ENCODE measurements at regions not wholly inside any gene's neighbourhood (a gene's known extent, or its start where the extent isn't known, plus 50 kb on each side); places are given as distances from the start of the nearest gene placed in this dataset.

- Mint-ChIP-seq H3K4me1 (no peaks in the 10 kb centered on the region), H3K36me3 (no peaks in the 10 kb centered on the region), H3K9me3 (peaks cover 6 to 27% (median 19%) of the 10 kb centered on the region in 3 donors), H3K4me3 (no peak overlapping the region), H3K27ac (no peak overlapping the region), H3K27me3 (no peaks in the 10 kb centered on the region)
- Histone ChIP-seq H3K4me3 (ENCODE audit: control insufficient read depth in 1 of 2, extremely low read depth in 1 of 2, low read length in 1 of 2) (no peak overlapping the region), H3K27me3 (replicated peaks in 1 of 2; ENCODE audit: control insufficient read depth in 2 of 2, extremely low read depth in 1 of 2, insufficient read depth in 2 of 2, low read length in 1 of 2) (no peaks in the 10 kb centered on the region), H3K4me1 (ENCODE audit: control insufficient read depth in 1 of 2, extremely low read depth in 1 of 2, insufficient read depth in 2 of 2, low read length in 2 of 2) (no peaks in the 10 kb centered on the region), H3K9me3 (no peaks in the 10 kb centered on the region), H3K36me3 (ENCODE audit: control insufficient read depth in 2 of 2, extremely low read depth in 1 of 2, insufficient read depth in 1 of 2, low read length in 1 of 2) (no peaks in the 10 kb centered on the region), H3K27ac (ENCODE audit: low read length) (no peak overlapping the region)
- DNase-seq (no peak), ATAC-seq (replicated peaks in 1 of 4) (no peak)
- POLR2A ChIA-PET: no interaction called here
- CTCF ChIA-PET: no interaction called here
Observed at GRCh38 chr11:29584342-29584741, 432.5 kb downstream of the KCNA4 start.

- DNase-seq (no peak), ATAC-seq (replicated peaks in 1 of 4) (no peak)
- Mint-ChIP-seq H3K4me3 (no peak overlapping the region), H3K36me3 (no peaks in the 10 kb centered on the region), H3K27ac (no peak overlapping the region), H3K27me3 (no peaks in the 10 kb centered on the region), H3K9me3 (peaks cover 14 to 31% (median 23%) of the 10 kb centered on the region in 3 donors), H3K4me1 (no peaks in the 10 kb centered on the region)
- Histone ChIP-seq H3K36me3 (ENCODE audit: control insufficient read depth in 2 of 2, extremely low read depth in 1 of 2, insufficient read depth in 1 of 2, low read length in 1 of 2) (no peaks in the 10 kb centered on the region), H3K9me3 (no peaks in the 10 kb centered on the region), H3K27ac (ENCODE audit: low read length) (no peak overlapping the region), H3K4me1 (ENCODE audit: control insufficient read depth in 1 of 2, extremely low read depth in 1 of 2, insufficient read depth in 2 of 2, low read length in 2 of 2) (no peaks in the 10 kb centered on the region), H3K27me3 (replicated peaks in 1 of 2; ENCODE audit: control insufficient read depth in 2 of 2, extremely low read depth in 1 of 2, insufficient read depth in 2 of 2, low read length in 1 of 2) (no peaks in the 10 kb centered on the region), H3K4me3 (ENCODE audit: control insufficient read depth in 1 of 2, extremely low read depth in 1 of 2, low read length in 1 of 2) (no peak overlapping the region)
- ChIA-PET POLR2A (no interaction called here), CTCF (no interaction called here)
- no CpG with 5 or more reads among the region's 2 CpGs for WGBS (ENCODE audit: insufficient coverage)
Observed at GRCh38 chr11:29578806-29579205, 438.0 kb downstream of the KCNA4 start.

DNA sequence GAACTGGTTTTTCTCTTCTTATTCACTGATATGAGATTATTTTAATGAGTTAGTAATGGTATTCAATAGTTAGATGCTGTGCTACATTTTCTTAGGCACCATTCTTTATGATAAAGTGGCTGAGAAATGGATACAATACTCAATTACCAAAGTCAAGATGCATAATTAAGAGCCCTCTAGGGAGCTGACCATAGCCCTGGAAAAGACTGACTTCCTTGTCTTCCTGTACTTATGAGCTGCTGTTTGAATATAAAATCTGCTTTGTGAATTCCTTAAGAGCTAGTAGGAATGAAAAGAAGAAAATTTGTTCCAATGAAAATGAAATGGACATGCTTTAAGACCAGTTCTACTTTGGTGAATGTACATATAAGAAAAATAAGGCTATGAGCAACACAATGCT is 452.3 kb downstream of the KCNA4 start:
- Mint-ChIP-seq H3K4me3 (no peak overlapping the region), H3K36me3 (no peaks in the 10 kb centered on the region), H3K9me3 (peaks cover 11 to 30% (median 14%) of the 10 kb centered on the region in 3 donors), H3K4me1 (no peaks in the 10 kb centered on the region), H3K27me3 (no peaks in the 10 kb centered on the region), H3K27ac (no peak overlapping the region)
- CTCF ChIA-PET: no interaction called here
- ATAC-seq (replicated peaks in 1 of 4) (no peak), DNase-seq (no peak)
- Histone ChIP-seq H3K36me3 (ENCODE audit: control insufficient read depth in 2 of 2, extremely low read depth in 1 of 2, insufficient read depth in 1 of 2, low read length in 1 of 2) (no peaks in the 10 kb centered on the region), H3K27ac (ENCODE audit: low read length) (no peak overlapping the region), H3K4me3 (ENCODE audit: control insufficient read depth in 1 of 2, extremely low read depth in 1 of 2, low read length in 1 of 2) (no peak overlapping the region), H3K27me3 (replicated peaks in 1 of 2; ENCODE audit: control insufficient read depth in 2 of 2, extremely low read depth in 1 of 2, insufficient read depth in 2 of 2, low read length in 1 of 2) (no peaks in the 10 kb centered on the region), H3K4me1 (ENCODE audit: control insufficient read depth in 1 of 2, extremely low read depth in 1 of 2, insufficient read depth in 2 of 2, low read length in 2 of 2) (no peaks in the 10 kb centered on the region), H3K9me3 (no peaks in the 10 kb centered on the region)
- POLR2A ChIA-PET: no interaction called here

- CTCF ChIA-PET: no interaction called here
- Histone ChIP-seq H3K36me3 (ENCODE audit: control insufficient read depth in 2 of 2, extremely low read depth in 1 of 2, insufficient read depth in 1 of 2, low read length in 1 of 2) (no peaks in the 10 kb centered on the region), H3K27me3 (replicated peaks in 1 of 2; ENCODE audit: control insufficient read depth in 2 of 2, extremely low read depth in 1 of 2, insufficient read depth in 2 of 2, low read length in 1 of 2) (no peaks in the 10 kb centered on the region), H3K4me3 (ENCODE audit: control insufficient read depth in 1 of 2, extremely low read depth in 1 of 2, low read length in 1 of 2) (no peak overlapping the region), H3K27ac (ENCODE audit: low read length) (no peak overlapping the region), H3K4me1 (ENCODE audit: control insufficient read depth in 1 of 2, extremely low read depth in 1 of 2, insufficient read depth in 2 of 2, low read length in 2 of 2) (no peaks in the 10 kb centered on the region), H3K9me3 (no peaks in the 10 kb centered on the region)
- no CpG with 5 or more reads among the region's 3 CpGs for WGBS (ENCODE audit: insufficient coverage)
- H3K9me3 Mint-ChIP-seq: peaks cover 6 to 33% (median 10%) of the 10 kb centered on the region in 3 donors
- H3K27ac Mint-ChIP-seq: no peak overlapping the region
- no peak overlapping the region for H3K4me3 Mint-ChIP-seq
- POLR2A ChIA-PET: no interaction called here
- H3K27me3 Mint-ChIP-seq: no peaks in the 10 kb centered on the region
- no peak for ATAC-seq (replicated peaks in 1 of 4)
- H3K4me1 Mint-ChIP-seq: no peaks in the 10 kb centered on the region
- DNase-seq: no peak
- H3K36me3 Mint-ChIP-seq: no peaks in the 10 kb centered on the region
Observed at GRCh38 chr11:29562183-29562582, 454.6 kb downstream of the KCNA4 start.

GRCh38 chr11:29553990-29554389 is 462.8 kb downstream of the KCNA4 start:
- no peak overlapping the region for H3K27ac ChIP-seq (ENCODE audit: low read length)
- no peak overlapping the region for H3K4me3 Mint-ChIP-seq
- no peak overlapping the region for H3K4me3 ChIP-seq (ENCODE audit: control insufficient read depth in 1 of 2, extremely low read depth in 1 of 2, low read length in 1 of 2)
- peaks cover 0 to 32% (median 27%) of the 10 kb centered on the region in 3 donors for H3K9me3 Mint-ChIP-seq
- H3K36me3 Mint-ChIP-seq: no peaks in the 10 kb centered on the region
- H3K4me1 Mint-ChIP-seq: no peaks in the 10 kb centered on the region
- ATAC-seq (replicated peaks in 1 of 4) (no peak), DNase-seq (no peak)
- no peak overlapping the region for H3K27ac Mint-ChIP-seq
- H3K27me3 Mint-ChIP-seq: no peaks in the 10 kb centered on the region
- H3K36me3 ChIP-seq (ENCODE audit: control insufficient read depth in 2 of 2, extremely low read depth in 1 of 2, insufficient read depth in 1 of 2, low read length in 1 of 2): no peaks in the 10 kb centered on the region
- H3K27me3 ChIP-seq (replicated peaks in 1 of 2; ENCODE audit: control insufficient read depth in 2 of 2, extremely low read depth in 1 of 2, insufficient read depth in 2 of 2, low read length in 1 of 2): no peaks in the 10 kb centered on the region
- CTCF ChIA-PET: no interaction called here
- POLR2A ChIA-PET: no interaction called here
- H3K4me1 ChIP-seq (ENCODE audit: control insufficient read depth in 1 of 2, extremely low read depth in 1 of 2, insufficient read depth in 2 of 2, low read length in 2 of 2): no peaks in the 10 kb centered on the region
- no peaks in the 10 kb centered on the region for H3K9me3 ChIP-seq
- WGBS (ENCODE audit: insufficient coverage): no CpG with 5 or more reads among the region's 1 CpG

- Histone ChIP-seq H3K36me3 (ENCODE audit: control insufficient read depth in 2 of 2, extremely low read depth in 1 of 2, insufficient read depth in 1 of 2, low read length in 1 of 2) (no peaks in the 10 kb centered on the region), H3K4me1 (ENCODE audit: control insufficient read depth in 1 of 2, extremely low read depth in 1 of 2, insufficient read depth in 2 of 2, low read length in 2 of 2) (no peaks in the 10 kb centered on the region), H3K27ac (ENCODE audit: low read length) (no peak overlapping the region), H3K27me3 (replicated peaks in 1 of 2; ENCODE audit: control insufficient read depth in 2 of 2, extremely low read depth in 1 of 2, insufficient read depth in 2 of 2, low read length in 1 of 2) (no peaks in the 10 kb centered on the region), H3K4me3 (ENCODE audit: control insufficient read depth in 1 of 2, extremely low read depth in 1 of 2, low read length in 1 of 2) (no peak overlapping the region), H3K9me3 (no peaks in the 10 kb centered on the region)
- Mint-ChIP-seq H3K36me3 (no peaks in the 10 kb centered on the region), H3K4me3 (no peak overlapping the region), H3K27me3 (no peaks in the 10 kb centered on the region), H3K27ac (no peak overlapping the region), H3K9me3 (peaks cover 8 to 14% (median 9%) of the 10 kb centered on the region in 3 donors), H3K4me1 (no peaks in the 10 kb centered on the region)
- POLR2A ChIA-PET: no interaction called here
- ATAC-seq (replicated peaks in 1 of 4): no peak
- DNase-seq: no peak
- CTCF ChIA-PET: no interaction called here
Observed at GRCh38 chr11:29538339-29539036, 478.3 kb downstream of the KCNA4 start.

GRCh38 chr11:29534836-29535235 is 482.0 kb downstream of the KCNA4 start:
- Histone ChIP-seq H3K4me3 (ENCODE audit: control insufficient read depth in 1 of 2, extremely low read depth in 1 of 2, low read length in 1 of 2) (no peak overlapping the region), H3K27me3 (replicated peaks in 1 of 2; ENCODE audit: control insufficient read depth in 2 of 2, extremely low read depth in 1 of 2, insufficient read depth in 2 of 2, low read length in 1 of 2) (no peaks in the 10 kb centered on the region), H3K9me3 (no peaks in the 10 kb centered on the region), H3K4me1 (ENCODE audit: control insufficient read depth in 1 of 2, extremely low read depth in 1 of 2, insufficient read depth in 2 of 2, low read length in 2 of 2) (no peaks in the 10 kb centered on the region), H3K36me3 (ENCODE audit: control insufficient read depth in 2 of 2, extremely low read depth in 1 of 2, insufficient read depth in 1 of 2, low read length in 1 of 2) (no peaks in the 10 kb centered on the region), H3K27ac (ENCODE audit: low read length) (no peak overlapping the region)
- no peak overlapping the region for H3K27ac Mint-ChIP-seq
- H3K9me3 Mint-ChIP-seq: peaks cover 8 to 14% (median 9%) of the 10 kb centered on the region in 3 donors
- ChIA-PET CTCF (no interaction called here), POLR2A (no interaction called here)
- DNase-seq: no peak
- no peak for ATAC-seq (replicated peaks in 1 of 4)
- no peaks in the 10 kb centered on the region for H3K36me3 Mint-ChIP-seq
- H3K4me1 Mint-ChIP-seq: no peaks in the 10 kb centered on the region
- H3K4me3 Mint-ChIP-seq: no peak overlapping the region
- H3K27me3 Mint-ChIP-seq: no peaks in the 10 kb centered on the region
